DMS153 (cell line): ENCODE measurements at regions not wholly inside any gene's neighbourhood (a gene's known extent, or its start where the extent isn't known, plus 50 kb on each side); places are given as distances from the start of the nearest gene placed in this dataset.
"Not testable (repeated sequence)": the region's sequence is repeated elsewhere in the genome, so short reads cannot be mapped to it uniquely, and the experiment has no call there.

Experiments used
- DNase-seq: peaks from one replicate; lab custom pipeline; 2025; lab: John Stamatoyannopoulos, UW

GRCh38 chr13:67932991-67933390 lies 702.9 kb upstream of the PCDH9 start:
- DNase-seq = no peak

GRCh38 chr13:67917291-67917987 lies 687.3 kb upstream of the PCDH9 start:
- DNase-seq = no peak

DNA sequence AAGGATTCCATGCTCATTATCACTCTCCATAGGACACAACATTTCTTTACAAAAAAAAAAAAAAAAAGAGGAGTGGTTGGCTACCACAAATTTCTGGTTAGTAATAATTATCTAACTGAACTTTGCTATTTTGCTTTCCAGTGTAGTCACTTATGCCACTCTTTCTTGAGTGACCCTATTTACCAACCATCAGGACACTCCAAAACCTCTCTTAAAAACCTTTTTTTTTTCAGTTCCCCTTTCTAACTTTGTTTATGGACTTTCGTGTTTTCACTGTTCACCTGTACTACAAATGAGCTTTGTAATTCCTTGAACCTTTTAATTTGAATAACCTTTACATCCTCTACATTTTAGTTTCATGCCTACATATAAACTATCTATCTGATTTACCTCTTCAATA lies 686.5 kb upstream of the PCDH9 start:
- DNase-seq = no peak

GRCh38 chr13:67914535-67914934 lies 684.4 kb upstream of the PCDH9 start:
- no peak for DNase-seq

GRCh38 chr13:67902960-67903359 lies 672.8 kb upstream of the PCDH9 start:
- DNase-seq = not testable (repeated sequence)

- no peak for DNase-seq
Observed at GRCh38 chr13:67880916-67881315, 650.8 kb upstream of the PCDH9 start.

GRCh38 chr13:67878376-67878775 lies 648.2 kb upstream of the PCDH9 start:
- no peak for DNase-seq

GRCh38 chr13:67877031-67877430 lies 646.9 kb upstream of the PCDH9 start:
- no peak for DNase-seq

DNA sequence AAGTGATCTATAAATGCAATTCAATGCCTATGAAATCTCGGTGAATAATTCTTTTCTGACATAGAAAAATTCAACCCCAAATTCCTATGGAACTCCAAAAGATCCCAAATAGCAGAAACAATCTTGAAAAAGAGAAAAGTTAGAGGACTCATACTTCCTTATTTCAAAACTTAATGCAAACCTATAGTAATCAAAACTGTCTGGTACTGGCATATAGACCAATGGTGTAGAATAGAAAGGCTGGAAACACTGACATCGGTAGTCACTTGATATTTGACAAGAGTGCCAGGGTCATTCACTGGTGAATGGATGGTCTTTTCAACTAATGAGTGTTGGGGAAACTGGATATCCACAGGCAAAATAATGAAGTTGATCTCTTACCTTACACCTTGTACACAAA lies 637.1 kb upstream of the PCDH9 start:
- DNase-seq = no peak

- DNase-seq = no peak
Observed at GRCh38 chr13:67860315-67860714, 630.2 kb upstream of the PCDH9 start.

- DNase-seq = no peak
Observed at GRCh38 chr13:67859904-67860303, 629.8 kb upstream of the PCDH9 start.

DNA sequence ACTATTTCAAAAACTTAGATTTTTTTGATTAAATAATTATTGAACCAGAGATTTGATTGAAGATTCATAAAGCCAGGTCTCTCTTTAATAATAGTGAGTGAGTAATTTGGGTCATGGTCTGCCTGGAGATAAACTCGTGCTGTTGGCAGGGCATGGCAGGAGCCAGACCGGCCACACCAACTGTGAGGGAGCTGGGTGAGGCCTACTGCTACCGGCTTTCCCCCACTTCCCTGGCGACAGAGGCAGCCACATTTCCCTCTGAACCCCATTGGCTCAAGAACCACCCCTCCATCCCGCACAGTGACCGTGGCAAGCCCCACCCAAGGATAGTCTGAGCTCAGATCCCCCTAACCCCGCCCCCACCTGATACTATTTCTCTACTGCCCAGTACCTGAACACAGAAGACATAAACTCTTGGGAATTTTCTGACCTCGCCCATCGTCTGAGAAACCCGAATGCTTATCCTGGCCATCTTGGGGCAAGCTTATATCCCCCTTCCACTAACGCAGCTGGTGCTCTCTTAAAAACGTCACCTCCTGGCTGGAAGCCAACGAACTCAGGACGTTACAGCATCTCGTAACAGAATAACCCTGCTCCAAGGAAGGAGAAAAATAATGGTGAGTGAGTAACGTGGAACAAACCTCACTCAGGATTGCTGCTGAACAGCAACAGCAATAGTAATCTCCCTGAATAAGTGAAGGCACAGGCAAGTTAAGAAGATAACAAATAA lies 627.6 kb upstream of the PCDH9 start:
- DNase-seq = no peak

GRCh38 chr13:67856955-67857354 lies 626.8 kb upstream of the PCDH9 start:
- DNase-seq = no peak

GRCh38 chr13:67855741-67856238 lies 625.7 kb upstream of the PCDH9 start:
- no peak for DNase-seq

GRCh38 chr13:67854990-67855389 lies 624.9 kb upstream of the PCDH9 start:
- DNase-seq = no peak

- no peak for DNase-seq
Observed at GRCh38 chr13:67844574-67844973, 614.4 kb upstream of the PCDH9 start.

GRCh38 chr13:67841071-67841470 lies 610.9 kb upstream of the PCDH9 start:
- no peak for DNase-seq

- no peak for DNase-seq
Observed at GRCh38 chr13:67833564-67833963, 603.4 kb upstream of the PCDH9 start.

DNA sequence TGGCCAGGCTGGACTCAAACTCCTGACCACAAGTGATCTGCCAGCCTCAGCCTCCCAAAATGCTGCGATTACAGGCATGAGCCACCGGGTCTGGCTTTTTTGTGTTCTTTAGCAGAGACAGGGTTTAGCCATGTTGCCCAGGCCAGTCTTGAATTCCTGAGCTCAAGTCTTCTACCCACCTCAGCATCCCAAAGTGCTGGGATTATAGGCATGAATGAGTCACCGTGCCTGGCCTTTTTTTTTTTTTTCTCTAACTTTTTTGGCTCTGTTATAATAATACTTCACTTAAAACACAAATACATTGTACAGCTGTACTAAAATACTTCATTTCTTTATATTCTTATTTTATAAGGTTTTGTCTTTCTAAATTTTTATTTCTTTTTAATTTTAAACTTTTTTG lies 599.5 kb upstream of the PCDH9 start:
- no peak for DNase-seq

GRCh38 chr13:67827992-67828391 lies 597.9 kb upstream of the PCDH9 start:
- DNase-seq = no peak

DNA sequence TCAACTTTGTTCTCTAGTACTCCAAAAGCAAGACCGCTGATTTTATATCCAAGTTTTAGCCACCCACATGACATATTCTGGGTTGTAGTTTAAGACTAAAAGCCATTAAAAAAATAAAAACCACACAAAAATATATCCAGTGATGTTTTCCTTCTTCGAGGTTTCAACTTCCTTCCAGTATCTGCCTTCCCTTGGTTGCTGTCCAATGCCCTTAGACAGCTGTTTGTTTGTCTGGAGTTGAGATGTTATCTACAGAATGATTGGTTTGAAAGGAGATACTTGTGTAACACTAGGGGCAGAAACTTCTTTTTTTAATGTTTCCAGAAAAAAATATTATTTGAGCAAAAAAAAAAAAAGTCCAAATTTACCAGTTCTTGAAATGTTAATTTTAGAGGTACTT lies 591.5 kb upstream of the PCDH9 start:
- no peak for DNase-seq

DNA sequence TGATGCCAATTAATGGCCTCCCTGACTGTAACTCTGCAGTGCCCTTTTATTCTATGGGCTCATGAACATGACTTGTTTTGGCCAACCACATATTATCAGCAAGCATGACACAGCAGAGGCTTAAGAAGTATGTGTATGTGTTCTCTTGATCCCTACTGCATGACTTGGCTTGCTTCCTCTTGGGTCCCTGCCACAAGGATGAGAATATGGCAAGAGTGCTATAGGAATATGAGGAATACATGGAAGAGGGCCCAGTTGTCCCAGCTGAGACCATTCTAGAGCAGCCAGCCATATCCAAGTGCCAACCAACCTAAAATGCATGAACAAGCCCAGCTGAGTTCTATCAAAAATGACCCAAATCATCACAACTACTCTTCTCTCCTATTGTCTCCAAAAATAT lies 576.7 kb upstream of the PCDH9 start:
- no peak for DNase-seq

DNA sequence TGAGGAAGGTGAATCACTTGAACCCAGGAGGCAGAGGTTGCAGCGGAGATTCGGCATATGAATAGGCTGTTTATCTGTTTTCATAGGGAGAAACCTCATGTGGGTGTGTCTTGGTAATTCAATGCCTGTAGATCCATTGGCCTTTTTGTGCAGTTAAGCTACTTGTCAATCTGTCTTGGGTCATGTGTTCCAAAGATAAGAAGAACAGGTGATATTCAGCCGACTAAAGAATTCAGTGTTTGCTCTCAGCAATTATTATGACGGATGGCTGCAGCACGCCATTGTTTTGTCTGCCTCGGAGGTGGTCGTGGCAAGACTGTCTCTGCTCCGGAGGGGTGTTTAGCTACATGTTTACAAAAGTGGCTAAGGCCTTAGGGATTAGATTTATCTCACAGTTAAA lies 573.0 kb upstream of the PCDH9 start:
- DNase-seq = no peak
